Stomach smooth muscle (tissue), 2 donors: ENCODE measurements at regions not wholly inside any gene's neighbourhood (a gene's known extent, or its start where the extent isn't known, plus 50 kb on each side); places are given as distances from the start of the nearest gene placed in this dataset.
"Not testable (repeated sequence)": the region's sequence is repeated elsewhere in the genome, so short reads cannot be mapped to it uniquely, and the experiment has no call there.

Experiments
- H3K27ac ChIP-seq: one replicate; pipeline ENCODE4 v1.7.0; 2013; ENCODE audit warnings: mild to moderate bottlenecking, low read length, inconsistent platforms
- H3K27me3 ChIP-seq, 2 donors: one replicate each; pipeline ENCODE4 v1.7.0; 2013; ENCODE audit warnings: low read length in 2 of 2; ENCODE audit not compliant: insufficient read depth in 2 of 2, control insufficient read depth in 1 of 2
- H3K36me3 ChIP-seq, 2 donors: one replicate each; pipeline ENCODE4 v1.7.0; 2013; ENCODE audit warnings: low read length in 2 of 2; ENCODE audit not compliant: control insufficient read depth in 2 of 2, insufficient read depth in 2 of 2
- H3K4me1 ChIP-seq: one replicate; pipeline ENCODE4 v1.7.0; 2013; ENCODE audit warnings: low read length; ENCODE audit not compliant: control insufficient read depth, insufficient read depth
- H3K4me3 ChIP-seq, 2 donors: one replicate each; pipeline ENCODE4 v1.7.0; 2013; ENCODE audit warnings: low read length in 2 of 2
- H3K9ac ChIP-seq, 2 donors: one replicate each; pipeline ENCODE4 v1.7.0; 2013; ENCODE audit warnings: low read length in 2 of 2, mild to moderate bottlenecking in 1 of 2
- H3K9me3 ChIP-seq, 2 donors: one replicate each; pipeline ENCODE4 v1.7.0; 2013; ENCODE audit warnings: low read length in 2 of 2; ENCODE audit not compliant: control insufficient read depth in 2 of 2
- donor health status: healthy.
- donor health status: Pancreatic carcinoma.

DNA sequence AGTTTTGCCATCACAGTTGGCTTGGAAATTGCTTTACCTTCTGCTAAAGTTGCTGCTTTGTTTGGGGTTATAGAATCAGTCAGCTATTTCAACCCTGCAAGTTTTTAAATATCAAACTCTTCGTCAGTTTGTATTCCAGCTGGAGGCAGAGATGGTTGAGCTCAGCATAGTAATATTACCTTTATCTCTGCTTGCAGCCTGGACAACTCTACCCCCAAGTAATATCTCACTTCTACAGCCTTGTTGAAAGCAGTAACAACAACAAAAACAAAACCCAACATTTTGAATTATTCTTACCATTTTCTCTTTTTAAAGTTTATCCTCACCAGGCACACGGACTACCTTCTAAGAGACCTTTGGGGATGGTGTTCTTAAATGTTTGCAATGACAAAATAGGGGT, 239.1 kb upstream of the PHF14 start:
- Histone ChIP-seq H3K4me1 (no peaks in the 10 kb centered on the region), H3K27me3 (no peaks in the 10 kb centered on the region), H3K27ac (no peak overlapping the region), H3K9me3 (no peaks in the 10 kb centered on the region), H3K4me3 (no peak overlapping the region), H3K9ac (no peak overlapping the region), H3K36me3 (no peaks in the 10 kb centered on the region)

DNA sequence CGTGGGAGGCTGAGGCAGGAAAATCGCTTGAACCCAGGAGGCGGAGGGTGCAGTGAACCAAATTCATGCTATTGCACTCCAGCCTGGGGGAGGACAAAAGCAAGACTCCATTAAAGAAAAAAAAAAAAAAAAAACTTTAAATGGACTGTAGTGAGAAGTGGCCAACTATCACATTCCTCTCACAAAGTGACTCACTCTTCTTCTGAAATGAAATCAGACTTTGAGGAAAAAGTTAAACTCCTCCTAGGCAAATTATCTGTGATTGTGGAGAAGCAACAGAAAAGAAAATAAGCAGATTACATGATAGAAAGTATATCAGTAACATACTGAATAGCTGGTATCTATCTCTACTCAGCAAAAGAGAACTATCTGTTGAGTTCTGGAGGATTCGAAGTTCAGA, 234.3 kb upstream of the PHF14 start:
- Histone ChIP-seq H3K9ac (no peak overlapping the region), H3K9me3 (no peaks in the 10 kb centered on the region), H3K4me1 (no peaks in the 10 kb centered on the region), H3K4me3 (no peak overlapping the region), H3K36me3 (no peaks in the 10 kb centered on the region), H3K27ac (no peak overlapping the region), H3K27me3 (no peaks in the 10 kb centered on the region)

GRCh38 chr7:10740805-10741204, 232.9 kb upstream of the PHF14 start:
- no peaks in the 10 kb centered on the region for H3K4me1 ChIP-seq
- H3K9ac ChIP-seq = no peak overlapping the region
- no peak overlapping the region for H3K27ac ChIP-seq
- H3K36me3 ChIP-seq = no peaks in the 10 kb centered on the region
- no peak overlapping the region for H3K4me3 ChIP-seq
- H3K9me3 ChIP-seq = no peaks in the 10 kb centered on the region
- no peaks in the 10 kb centered on the region for H3K27me3 ChIP-seq

DNA sequence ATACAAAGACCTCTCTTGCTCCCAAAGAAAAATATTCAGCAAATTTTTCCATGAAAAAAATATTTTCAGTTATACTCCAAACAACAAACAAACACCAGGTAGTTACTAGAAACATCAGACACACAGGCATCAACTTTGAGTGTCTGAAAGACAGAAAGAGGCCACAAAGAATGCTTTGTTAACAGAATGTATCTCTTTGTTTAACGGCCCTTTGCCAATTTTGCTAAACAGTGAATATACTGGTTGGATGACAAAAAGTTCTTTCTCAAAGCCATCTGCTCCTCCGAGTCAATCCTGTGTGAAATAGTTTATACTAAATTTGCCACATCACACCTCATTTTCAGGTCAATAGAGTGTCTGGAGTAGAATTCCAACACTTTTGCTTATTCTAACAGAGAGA, 216.7 kb upstream of the PHF14 start:
- H3K27me3 ChIP-seq = no peaks in the 10 kb centered on the region
- H3K9ac ChIP-seq = no peak overlapping the region
- H3K36me3 ChIP-seq = no peaks in the 10 kb centered on the region
- no peaks in the 10 kb centered on the region for H3K4me1 ChIP-seq
- H3K27ac ChIP-seq = no peak overlapping the region
- no peak overlapping the region for H3K4me3 ChIP-seq
- H3K9me3 ChIP-seq = peaks cover 0 to 5% of the 10 kb centered on the region in 2 donors

- no peak overlapping the region for H3K9ac ChIP-seq
- H3K9me3 ChIP-seq = peaks cover 0 to 5% of the 10 kb centered on the region in 2 donors
- no peaks in the 10 kb centered on the region for H3K4me1 ChIP-seq
- H3K27me3 ChIP-seq = no peaks in the 10 kb centered on the region
- H3K27ac ChIP-seq = no peak overlapping the region
- no peak overlapping the region for H3K4me3 ChIP-seq
- no peaks in the 10 kb centered on the region for H3K36me3 ChIP-seq
Measured at GRCh38 chr7:10759120-10759519, 214.6 kb upstream of the PHF14 start.

- Histone ChIP-seq H3K9ac (no peak overlapping the region), H3K27ac (no peak overlapping the region), H3K9me3 (no peaks in the 10 kb centered on the region), H3K36me3 (no peaks in the 10 kb centered on the region), H3K4me1 (no peaks in the 10 kb centered on the region), H3K4me3 (no peak overlapping the region), H3K27me3 (no peaks in the 10 kb centered on the region)
Measured at GRCh38 chr7:10767771-10768170, 205.9 kb upstream of the PHF14 start.

DNA sequence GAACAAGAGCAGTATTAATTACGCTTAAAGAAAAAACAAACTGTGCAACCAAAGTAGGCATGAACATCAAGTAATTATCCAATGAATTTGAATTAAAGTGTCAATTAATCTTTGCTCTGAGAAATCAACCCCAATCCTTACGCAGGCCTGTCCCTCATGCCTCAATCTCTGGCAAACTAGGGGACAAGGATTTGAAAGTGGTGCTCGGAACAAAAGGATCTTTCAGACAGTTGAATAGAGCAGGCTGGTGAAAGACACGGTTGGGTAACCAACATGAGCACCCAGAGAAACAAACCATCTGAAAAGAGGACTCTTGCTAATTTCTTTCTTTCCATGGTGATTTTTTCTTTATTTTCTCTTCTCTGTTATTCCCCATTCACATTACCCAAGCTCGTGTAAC, 203.5 kb upstream of the PHF14 start:
- H3K27me3 ChIP-seq = no peaks in the 10 kb centered on the region
- H3K4me1 ChIP-seq = no peaks in the 10 kb centered on the region
- no peak overlapping the region for H3K27ac ChIP-seq
- H3K36me3 ChIP-seq = no peaks in the 10 kb centered on the region
- H3K9ac ChIP-seq = no peak overlapping the region
- no peak overlapping the region for H3K4me3 ChIP-seq
- no peaks in the 10 kb centered on the region for H3K9me3 ChIP-seq

DNA sequence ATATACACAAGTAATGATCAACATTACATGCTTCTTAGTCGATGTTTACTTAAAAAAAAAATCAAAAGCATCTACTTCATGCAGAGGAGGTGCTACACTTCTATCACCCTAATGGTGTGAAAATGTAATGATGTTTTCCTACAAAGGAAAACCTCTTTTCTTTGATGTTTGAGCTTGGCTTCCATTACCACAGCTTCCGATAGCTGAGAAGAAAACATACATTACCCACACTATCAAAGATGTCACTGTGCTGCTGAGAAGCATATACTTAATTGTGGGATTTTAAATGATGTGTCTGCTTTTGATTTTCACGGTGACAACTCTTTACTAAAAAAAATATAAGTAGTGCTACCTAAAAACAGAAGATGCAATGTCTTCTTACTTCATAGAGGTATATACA, 200.2 kb upstream of the PHF14 start:
- Histone ChIP-seq H3K9ac (no peak overlapping the region), H3K4me1 (no peaks in the 10 kb centered on the region), H3K36me3 (no peaks in the 10 kb centered on the region), H3K4me3 (no peak overlapping the region), H3K9me3 (no peaks in the 10 kb centered on the region), H3K27me3 (no peaks in the 10 kb centered on the region), H3K27ac (no peak overlapping the region)

DNA sequence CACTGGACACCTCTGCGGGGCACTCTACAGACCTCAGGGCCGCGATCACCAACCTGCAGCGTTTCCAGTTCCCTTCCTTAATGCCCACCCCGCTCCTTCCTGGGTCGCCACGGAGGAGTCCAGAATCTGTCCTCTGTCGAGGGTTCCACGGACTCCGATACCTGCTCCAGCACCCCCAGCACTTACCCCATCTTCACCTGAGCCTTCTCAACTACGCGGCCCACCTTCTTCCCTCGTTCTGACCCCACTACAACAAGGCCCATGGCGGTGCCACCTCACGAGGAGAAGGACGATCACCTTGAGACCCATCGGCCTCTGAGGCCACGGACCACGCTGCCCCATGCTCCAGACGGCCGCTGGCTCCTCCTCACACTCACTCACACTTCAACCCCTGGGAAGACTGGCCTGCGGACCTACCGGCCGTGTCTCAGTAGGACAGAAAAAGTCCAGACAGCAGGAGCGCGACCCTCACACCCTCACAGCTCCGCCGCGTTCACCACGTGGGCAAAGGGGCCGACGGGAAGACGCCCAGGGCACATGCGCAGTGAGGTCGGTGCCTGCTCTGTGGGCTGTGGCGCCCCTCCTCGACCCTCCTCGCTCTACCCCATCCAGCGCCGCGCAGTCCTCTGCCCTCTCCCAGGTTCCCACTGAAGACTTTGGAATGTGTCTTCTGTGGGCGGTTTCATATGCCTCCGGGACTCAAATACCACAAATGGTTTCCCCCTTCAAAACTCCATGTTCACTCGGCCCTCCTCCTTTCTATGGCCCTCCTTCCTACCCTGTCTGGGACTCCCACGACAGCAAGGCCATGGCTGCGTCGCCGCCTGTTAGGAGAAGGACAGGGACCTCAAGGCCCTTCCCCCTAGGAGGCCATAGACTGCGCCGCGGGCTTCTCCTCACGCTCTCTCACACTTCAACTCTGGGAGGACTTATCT, 193.9 kb upstream of the PHF14 start:
- Histone ChIP-seq H3K27ac (no peak overlapping the region), H3K4me3 (no peak overlapping the region), H3K9me3 (no peaks in the 10 kb centered on the region), H3K36me3 (no peaks in the 10 kb centered on the region), H3K4me1 (no peaks in the 10 kb centered on the region), H3K9ac (no peak overlapping the region), H3K27me3 (no peaks in the 10 kb centered on the region)

DNA sequence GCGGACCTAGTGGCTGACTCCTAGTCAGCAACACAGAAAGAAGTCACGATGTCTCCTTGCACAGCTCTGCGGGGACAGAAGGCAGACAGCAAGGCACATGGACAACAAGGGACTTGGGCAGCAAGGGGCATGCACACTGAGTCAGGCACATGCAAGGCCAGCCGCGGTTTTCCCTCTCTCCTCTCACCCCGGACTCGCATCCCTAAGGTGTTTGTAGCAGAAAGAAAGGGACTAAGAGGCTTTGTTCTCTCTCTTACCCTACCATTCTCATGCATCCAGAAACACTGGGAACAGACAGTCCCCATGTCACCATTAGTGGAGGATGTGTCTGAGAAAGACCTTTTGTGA, 193.3 kb upstream of the PHF14 start:
- Histone ChIP-seq H3K36me3 (no peaks in the 10 kb centered on the region), H3K4me1 (no peaks in the 10 kb centered on the region), H3K9ac (no peak overlapping the region), H3K9me3 (no peaks in the 10 kb centered on the region), H3K27me3 (no peaks in the 10 kb centered on the region), H3K4me3 (no peak overlapping the region), H3K27ac (no peak overlapping the region)

DNA sequence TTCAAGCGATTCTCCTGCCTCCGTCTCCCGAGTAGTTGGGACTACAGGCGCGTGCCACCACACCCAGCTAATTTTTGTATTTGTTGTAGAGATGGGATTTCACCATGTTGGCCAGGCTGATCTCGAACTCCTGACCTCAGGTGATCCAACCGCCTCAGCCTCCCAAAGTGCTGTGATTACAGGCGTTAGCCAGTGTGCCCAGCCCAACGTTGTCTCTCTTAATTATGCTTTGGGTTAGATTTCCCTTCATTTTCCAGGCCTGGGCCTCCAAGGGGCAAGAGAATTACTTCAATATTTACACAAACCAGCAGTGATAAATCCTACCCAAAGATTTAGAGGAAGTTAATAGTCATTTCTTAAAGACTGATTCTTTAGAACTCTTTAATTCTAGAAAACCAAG, 186.7 kb upstream of the PHF14 start:
- H3K4me1 ChIP-seq, H3K27me3 ChIP-seq, H3K4me3 ChIP-seq, H3K27ac ChIP-seq, H3K9ac ChIP-seq, H3K36me3 ChIP-seq, H3K9me3 ChIP-seq: not testable (repeated sequence)
